Fibroblast of lung (primary cell): ENCODE measurements at regions not wholly inside any gene's neighbourhood (a gene's known extent, or its start where the extent isn't known, plus 50 kb on each side); places are given as distances from the start of the nearest gene placed in this dataset.

ENCODE experiments used
- CTCF ChIP-seq, 2 donors: IDR thresholded peaks in 1 of 2; conservative IDR thresholded peaks in 1 of 2; 1 replicate in 1 of 2; 2 replicates in 1 of 2; pipeline ENCODE4 v1.5.1; 2011 to 2012; ENCODE audit warnings: low read length in 2 of 2, control low read depth in 1 of 2, inconsistent platforms in 1 of 2, low read depth in 1 of 2, mild to moderate bottlenecking in 1 of 2
- EZH2 ChIP-seq: IDR thresholded peaks from 2 replicates; pipeline ENCODE4 v1.5.1; 2012; ENCODE audit warnings: low read length, control low read depth, mild to moderate bottlenecking; ENCODE audit errors: missing control alignments

GRCh38 chr4:111043286-111043685, 420.4 kb upstream of the PITX2 start:
- TF ChIP-seq CTCF (conservative IDR thresholded peaks at IDR 0.05 in 1 of 2, IDR thresholded peaks at IDR 0.05 in 1 of 2; ENCODE audit: low read depth in 1 of 2, low read length in 2 of 2) (no peak), EZH2 (no peak)
